ENCODE measurements at regions not wholly inside any gene's neighbourhood (a gene's known extent, or its start where the extent isn't known, plus 50 kb on each side); places are given as distances from the start of the nearest gene placed in this dataset.

- TF ChIP-seq CTCF (IDR thresholded peaks at IDR 0.05; ENCODE audit: insufficient read depth, low read depth, low read length) (no peak), EZH2 (IDR thresholded peaks at IDR 0.05; ENCODE audit: insufficient read depth, low read length) (no peak)
Observed at GRCh38 chr14:99043756-99044155, 228.2 kb downstream of the BCL11B start.

Measured in astrocyte (in vitro differentiated cells and primary cell).